Activated CD8-positive, alpha-beta T cell treated with anti-CD3 and anti-CD28 coated beads for 36 hours (primary cell): ENCODE measurements at regions not wholly inside any gene's neighbourhood (a gene's known extent, or its start where the extent isn't known, plus 50 kb on each side); places are given as distances from the start of the nearest gene placed in this dataset.

ENCODE experiments used
- ATAC-seq: fragments of 200-7000 bp; cut with Tn5 transposase; one replicate; pipeline ENCODE4 v1.10.0; 2021; ENCODE audit warnings: mild to moderate bottlenecking, moderate library complexity
- CTCF ChIA-PET: fragments of 350-600 bp; sonication (Branson Sonifier 250); formaldehyde crosslinking; loops from one replicate; lab custom pipeline; 2021; ENCODE audit warnings: antibody characterized with exemption; lab: Charles Lee
- POLR2A ChIA-PET: fragments of 350-600 bp; sonication (Branson Sonifier 250); formaldehyde crosslinking; loops from one replicate; lab custom pipeline; 2021; ENCODE audit warnings: antibody characterized with exemption; lab: Charles Lee
- DNase-seq: peaks from one replicate; pipeline ENCODE4 v3.0.0-alpha.2; 2020
- H3K27ac Mint-ChIP-seq: one replicate; pipeline ENCODE4 v1.8.0; 2021; ENCODE audit warnings: mild to moderate bottlenecking, mixed read lengths
- H3K27me3 Mint-ChIP-seq: one replicate; pipeline ENCODE4 v1.8.0; 2021; ENCODE audit warnings: mixed read lengths
- H3K36me3 Mint-ChIP-seq: one replicate; pipeline ENCODE4 v1.8.0; 2021; ENCODE audit warnings: low read depth, mixed read lengths
- H3K4me1 Mint-ChIP-seq: one replicate; pipeline ENCODE4 v1.8.0; 2021; ENCODE audit warnings: low read depth, mixed read lengths
- H3K4me3 Mint-ChIP-seq: one replicate; pipeline ENCODE4 v1.8.0; 2021; ENCODE audit warnings: mild to moderate bottlenecking, moderate library complexity, mixed read lengths
- H3K9me3 Mint-ChIP-seq: one replicate; pipeline ENCODE4 v1.8.0; 2021; ENCODE audit warnings: mixed read lengths
- CTCF ChIP-seq: fragments of 200-600 bp; IDR thresholded peaks from one replicate; pipeline ENCODE4 v1.8.0; 2022; ENCODE audit warnings: antibody characterized with exemption, mild to moderate bottlenecking
- intact Hi-C: fragments of 100-400 bp; cut with micrococcal nuclease; formaldehyde crosslinking; loops from one replicate; pipeline ENCODE4 v1.10.0; 2022

- no peaks in the 10 kb centered on the region for H3K9me3 Mint-ChIP-seq
- H3K27ac Mint-ChIP-seq = no peak overlapping the region
- no peak for TF ChIP-seq CTCF
- no peak overlapping the region for H3K4me3 Mint-ChIP-seq
- intact Hi-C loops = no loop called here
- ATAC-seq (no peak), DNase-seq (no peak)
- POLR2A ChIA-PET = interaction anchor here (1.3 kb wide), 1 partner anchor 16 kb away, joined by 4 read pairs; no protein-coding TSS in a partner anchor
- H3K27me3 Mint-ChIP-seq = peaks cover 54% of the 10 kb centered on the region
- no peaks in the 10 kb centered on the region for H3K36me3 Mint-ChIP-seq
- CTCF ChIA-PET = interaction anchor here (0.6 kb wide), 1 partner anchor 521 kb away, joined by 3 read pairs; no protein-coding TSS in a partner anchor
- H3K4me1 Mint-ChIP-seq = peaks cover 12% of the 10 kb centered on the region
Observed at GRCh38 chr1:87203904-87204303, 124.8 kb upstream of the LMO4 start.

DNA sequence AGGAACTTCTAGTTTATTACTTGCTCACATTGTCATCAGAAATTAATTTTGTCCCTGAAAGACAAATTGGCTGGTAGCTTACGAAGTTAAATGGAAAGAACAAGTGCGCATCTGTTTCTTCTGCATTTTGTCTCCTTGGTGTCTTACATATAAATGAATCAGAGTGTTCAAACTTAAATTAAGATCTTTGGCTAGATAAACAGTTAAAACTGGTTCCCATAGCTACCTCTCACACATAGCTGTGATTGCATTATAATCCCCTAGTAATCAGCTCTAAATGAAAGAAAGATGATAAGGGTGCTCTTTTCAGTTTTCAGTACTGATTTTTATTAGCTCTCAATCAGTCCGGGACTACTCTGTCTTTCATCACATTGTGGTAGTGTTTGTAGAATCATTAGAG lies 124.2 kb upstream of the LMO4 start:
- Mint-ChIP-seq H3K27me3 (peaks cover 56% of the 10 kb centered on the region), H3K27ac (no peak overlapping the region), H3K36me3 (no peaks in the 10 kb centered on the region), H3K4me1 (peaks cover 12% of the 10 kb centered on the region), H3K9me3 (no peaks in the 10 kb centered on the region), H3K4me3 (no peak overlapping the region)
- CTCF ChIA-PET = interaction anchor here (1.2 kb wide), 1 partner anchor 8 kb away, joined by 4 read pairs; no protein-coding TSS in a partner anchor
- ATAC-seq (no peak), DNase-seq (no peak)
- POLR2A ChIA-PET = interaction anchor here (1.3 kb wide), 1 partner anchor 16 kb away, joined by 4 read pairs; no protein-coding TSS in a partner anchor
- TF ChIP-seq CTCF = no peak
- intact Hi-C loops = no loop called here

GRCh38 chr1:87204921-87205320 lies 123.8 kb upstream of the LMO4 start:
- intact Hi-C loops = no loop called here
- peaks cover 54% of the 10 kb centered on the region for H3K27me3 Mint-ChIP-seq
- no peak overlapping the region for H3K27ac Mint-ChIP-seq
- ATAC-seq = no peak
- CTCF ChIA-PET = interaction anchor here (1.2 kb wide), 1 partner anchor 9 kb away, joined by 4 read pairs; no protein-coding TSS in a partner anchor
- POLR2A ChIA-PET = interaction anchor here (1.3 kb wide), 1 partner anchor 15 kb away, joined by 4 read pairs; no protein-coding TSS in a partner anchor
- peaks cover 12% of the 10 kb centered on the region for H3K4me1 Mint-ChIP-seq
- DNase-seq = no peak
- H3K9me3 Mint-ChIP-seq = no peaks in the 10 kb centered on the region
- H3K36me3 Mint-ChIP-seq = no peaks in the 10 kb centered on the region
- no peak for TF ChIP-seq CTCF
- no peak overlapping the region for H3K4me3 Mint-ChIP-seq

- Mint-ChIP-seq H3K27me3 (peaks cover 45% of the 10 kb centered on the region), H3K36me3 (no peaks in the 10 kb centered on the region), H3K4me3 (no peak overlapping the region), H3K4me1 (peaks cover 12% of the 10 kb centered on the region), H3K27ac (no peak overlapping the region), H3K9me3 (no peaks in the 10 kb centered on the region)
- DNase-seq = no peak
- no peak for ATAC-seq
- POLR2A ChIA-PET = no interaction called here
- CTCF ChIA-PET = no interaction called here
- TF ChIP-seq CTCF = no peak
- intact Hi-C loops = no loop called here
Observed at GRCh38 chr1:87206044-87206831, 122.4 kb upstream of the LMO4 start.

DNA sequence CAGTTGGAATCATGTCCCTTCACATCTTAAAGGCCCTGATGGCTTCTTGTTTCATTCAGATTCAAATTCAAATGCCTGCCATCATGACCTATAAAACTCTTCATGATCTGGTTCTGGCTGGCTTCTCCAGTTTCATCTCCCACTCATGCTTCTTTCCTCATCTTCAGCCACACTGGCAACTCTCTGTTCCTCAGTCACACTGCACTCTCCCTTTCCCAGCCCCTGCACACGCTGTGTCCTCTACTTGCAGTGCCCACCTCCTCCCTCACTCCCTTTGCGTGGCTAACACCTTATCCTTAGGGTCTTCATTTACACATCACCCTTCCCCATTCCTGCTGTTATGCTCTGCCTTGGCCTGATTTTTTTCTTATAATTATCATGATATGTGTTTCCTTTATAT lies 120.6 kb upstream of the LMO4 start:
- ChIA-PET CTCF (no interaction called here), POLR2A (no interaction called here)
- H3K9me3 Mint-ChIP-seq = no peaks in the 10 kb centered on the region
- H3K4me3 Mint-ChIP-seq = no peak overlapping the region
- no peak for ATAC-seq
- DNase-seq = no peak
- H3K36me3 Mint-ChIP-seq = no peaks in the 10 kb centered on the region
- peaks cover 32% of the 10 kb centered on the region for H3K27me3 Mint-ChIP-seq
- intact Hi-C loops = no loop called here
- H3K27ac Mint-ChIP-seq = no peak overlapping the region
- peaks cover 2% of the 10 kb centered on the region for H3K4me1 Mint-ChIP-seq
- no peak for TF ChIP-seq CTCF
